GM13977 (cell line): ENCODE measurements at regions not wholly inside any gene's neighbourhood (a gene's known extent, or its start where the extent isn't known, plus 50 kb on each side); places are given as distances from the start of the nearest gene placed in this dataset.

Experiments
- DNase-seq: peaks from one replicate; pipeline ENCODE4 v3.0.0; 2012; ENCODE audit warnings: low spot score
- CTCF ChIP-seq: IDR thresholded peaks from 2 replicates; pipeline ENCODE4 v1.5.1; 2012; ENCODE audit warnings: mild to moderate bottlenecking, control low read depth; ENCODE audit not compliant: insufficient read depth; ENCODE audit errors: extremely low read depth, missing control alignments
- in situ Hi-C: fragments of 300-500 bp; cut with MboI; formaldehyde crosslinking; loops from one replicate; pipeline ENCODE4 v1.12.0; 2022; ENCODE audit warnings: low sequenced_read_pairs, low pct_unique_long_range_greater_than_20kb, mixed read lengths, inconsistent platforms; ENCODE audit not compliant: unreplicated experiment

DNA sequence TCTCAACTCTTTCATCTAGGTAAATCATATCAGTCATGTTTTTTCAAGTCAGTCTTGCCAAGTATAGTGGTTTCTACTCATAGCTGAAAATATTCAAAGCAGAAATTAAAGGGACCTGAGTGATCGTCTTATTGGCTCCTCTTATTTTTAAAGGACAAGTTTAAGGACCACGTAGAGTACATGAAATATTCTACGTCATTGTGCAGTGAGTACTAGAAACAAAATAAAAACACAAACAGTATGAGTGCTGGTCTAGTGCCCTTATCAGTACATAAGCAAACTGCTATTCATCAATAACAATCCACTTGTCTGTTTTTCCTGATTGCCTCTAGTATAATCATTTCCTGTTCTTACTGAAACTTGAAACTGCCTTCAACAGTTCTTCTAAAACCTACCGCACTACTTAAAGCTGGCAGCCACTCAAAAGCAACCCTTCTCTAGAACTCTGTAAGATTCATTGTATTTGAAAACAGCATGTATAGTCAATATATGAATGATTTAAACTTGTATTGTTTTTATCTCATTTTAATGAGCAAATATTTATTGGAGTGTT, 853.7 kb downstream of the TAF11L14 start:
- TF ChIP-seq CTCF, result no peak
- in situ Hi-C loops, result no loop called here
- no peak for DNase-seq

GRCh38 chr5:18489703-18490102, 855.4 kb downstream of the TAF11L14 start:
- TF ChIP-seq CTCF, result no peak
- DNase-seq, result no peak
- in situ Hi-C loops, result no loop called here

GRCh38 chr5:18491349-18491748, 857.1 kb downstream of the TAF11L14 start:
- no peak for TF ChIP-seq CTCF
- in situ Hi-C loops, result no loop called here
- DNase-seq, result no peak

DNA sequence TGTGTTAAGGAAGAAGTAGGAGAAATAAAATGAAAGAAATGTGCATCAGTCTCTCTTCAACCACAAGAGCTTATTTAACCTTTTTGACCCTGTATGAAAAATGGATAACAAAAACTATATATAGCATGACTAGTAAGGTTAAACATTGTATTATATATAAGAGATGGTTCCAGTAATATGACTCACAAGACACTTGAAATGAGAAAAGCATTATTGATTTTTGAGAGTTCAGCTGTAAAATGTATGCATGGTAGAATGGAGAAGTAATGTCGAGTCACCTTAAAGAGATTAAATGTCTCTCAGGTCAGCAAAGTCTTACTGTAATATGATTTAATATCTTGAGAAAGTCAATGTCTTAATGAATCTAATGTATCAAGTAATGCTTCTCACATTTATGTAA, 860.9 kb downstream of the TAF11L14 start:
- TF ChIP-seq CTCF, result no peak
- in situ Hi-C loops, result no loop called here
- no peak for DNase-seq

GRCh38 chr5:18496041-18496440, 861.8 kb downstream of the TAF11L14 start:
- TF ChIP-seq CTCF, result no peak
- in situ Hi-C loops, result no loop called here
- no peak for DNase-seq

DNA sequence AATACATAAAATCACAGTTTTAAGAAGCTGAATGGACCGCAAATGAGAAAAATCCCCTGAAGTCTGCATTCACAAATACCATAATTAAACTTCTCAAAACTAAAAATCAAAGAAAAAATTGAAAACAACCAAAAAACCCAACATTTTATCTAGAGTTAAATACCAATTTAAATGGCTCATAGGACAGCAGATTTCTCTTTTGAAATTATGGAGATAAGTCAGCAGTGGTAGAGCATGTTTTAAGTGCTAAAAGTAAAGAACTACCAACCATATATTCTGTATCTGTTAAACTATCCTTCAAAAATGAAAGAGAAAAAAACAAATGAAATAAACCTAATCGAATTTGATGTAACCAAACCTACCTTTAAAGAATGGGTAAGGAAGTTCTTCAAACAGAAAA, 862.8 kb downstream of the TAF11L14 start:
- in situ Hi-C loops, result no loop called here
- no peak for TF ChIP-seq CTCF
- no peak for DNase-seq
